HG03064 (cell line): ENCODE measurements at regions not wholly inside any gene's neighbourhood (a gene's known extent, or its start where the extent isn't known, plus 50 kb on each side); places are given as distances from the start of the nearest gene placed in this dataset.
"Not testable (repeated sequence)": the region's sequence is repeated elsewhere in the genome, so short reads cannot be mapped to it uniquely, and the experiment has no call there.

Experiments
- ATAC-seq: cut with Tn5 transposase; IDR thresholded peaks from one replicate; pipeline ENCODE4 v1.9.1; 2021; ENCODE audit warnings: low read depth; ENCODE audit not compliant: unreplicated experiment

- ATAC-seq, result no peak
These were observed 94.3 kb upstream of the DCLK2 start for GRCh38 chr4:149983931-149984330.

GRCh38 chr4:149985981-149986380 is 92.3 kb upstream of the DCLK2 start:
- no peak for ATAC-seq

GRCh38 chr4:149986917-149987316 is 91.3 kb upstream of the DCLK2 start:
- ATAC-seq, result no peak

GRCh38 chr4:149987330-149988086 is 90.7 kb upstream of the DCLK2 start:
- no peak for ATAC-seq

GRCh38 chr4:149988087-149988410 is 90.2 kb upstream of the DCLK2 start:
- ATAC-seq, result no peak

- ATAC-seq, result no peak
These were observed 85.2 kb upstream of the DCLK2 start for GRCh38 chr4:149993030-149993429.

- ATAC-seq, result no peak
These were observed 83.0 kb upstream of the DCLK2 start for GRCh38 chr4:149995134-149995756.

- no peak for ATAC-seq
These were observed 80.3 kb upstream of the DCLK2 start for GRCh38 chr4:149997881-149998421.

- ATAC-seq, result no peak
These were observed 78.7 kb upstream of the DCLK2 start for GRCh38 chr4:149999485-150000074.

- ATAC-seq, result no peak
These were observed 76.4 kb upstream of the DCLK2 start for GRCh38 chr4:150001815-150002214.

GRCh38 chr4:150002561-150002960 is 75.7 kb upstream of the DCLK2 start:
- no peak for ATAC-seq

- ATAC-seq, result no peak
These were observed 73.8 kb upstream of the DCLK2 start for GRCh38 chr4:150004481-150004880.

GRCh38 chr4:150005537-150005936 is 72.7 kb upstream of the DCLK2 start:
- ATAC-seq, result no peak

GRCh38 chr4:150006197-150006596 is 72.0 kb upstream of the DCLK2 start:
- no peak for ATAC-seq

GRCh38 chr4:150007512-150007911 is 70.7 kb upstream of the DCLK2 start:
- ATAC-seq, result no peak

GRCh38 chr4:150008546-150008945 is 69.7 kb upstream of the DCLK2 start:
- ATAC-seq, result no peak

GRCh38 chr4:150009533-150009932 is 68.7 kb upstream of the DCLK2 start:
- ATAC-seq, result no peak

GRCh38 chr4:150010525-150011126 is 67.6 kb upstream of the DCLK2 start:
- peak; percentile 60 for ATAC-seq

GRCh38 chr4:150012851-150013360 is 65.3 kb upstream of the DCLK2 start:
- no peak for ATAC-seq

- ATAC-seq, result not testable (repeated sequence)
These were observed 62.3 kb upstream of the DCLK2 start for GRCh38 chr4:150015910-150016309.

GRCh38 chr4:150016621-150017020 is 61.6 kb upstream of the DCLK2 start:
- ATAC-seq, result not testable (repeated sequence)
